Spleen (tissue), 11 donors: ENCODE measurements at regions not wholly inside any gene's neighbourhood (a gene's known extent, or its start where the extent isn't known, plus 50 kb on each side); places are given as distances from the start of the nearest gene placed in this dataset.

Experiments used
- DNase-seq: peaks from one replicate; pipeline ENCODE4 v3.0.0-alpha.2; 2020
- H3K27ac ChIP-seq, 8 donors: fragments of 200-600 bp; sonication (generic) in 7 of 8; 1 replicate in 4 of 8; 2 replicates in 4 of 8; pipeline versions ENCODE4 v1.5.0 to v1.8.0; 2016 to 2021; ENCODE audit warnings: inconsistent platforms in 4 of 8, mild to moderate bottlenecking in 4 of 8, moderate library complexity in 1 of 8
- H3K27me3 ChIP-seq, 7 donors: fragments of 200-600 bp; sonication (generic) in 6 of 7; replicated peaks in 1 of 7; 1 replicate in 4 of 7; 2 replicates in 3 of 7; pipeline versions ENCODE4 v1.5.0 to v1.8.0; 2016 to 2021; ENCODE audit warnings: inconsistent platforms in 3 of 7, mild to moderate bottlenecking in 1 of 7
- H3K36me3 ChIP-seq, 6 donors: fragments of 200-600 bp; sonication (generic) in 5 of 6; 1 replicate in 4 of 6; 2 replicates in 2 of 6; pipeline versions ENCODE4 v1.5.0 to v1.8.0; 2016 to 2021; ENCODE audit warnings: inconsistent platforms in 2 of 6
- H3K4me1 ChIP-seq, 6 donors: fragments of 200-600 bp; sonication (generic) in 5 of 6; 1 replicate in 3 of 6; 2 replicates in 3 of 6; pipeline versions ENCODE4 v1.5.0 to v1.8.0; 2016 to 2021; ENCODE audit warnings: inconsistent platforms in 3 of 6
- H3K4me3 ChIP-seq, 8 donors: fragments of 200-600 bp; sonication (generic) in 7 of 8; 1 replicate in 4 of 8; 2 replicates in 4 of 8; pipeline versions ENCODE4 v1.5.0 to v1.8.0; 2016 to 2021; ENCODE audit warnings: inconsistent platforms in 4 of 8, mild to moderate bottlenecking in 4 of 8, moderate library complexity in 2 of 8
- H3K9me3 ChIP-seq, 8 donors: fragments of 200-600 bp; sonication (generic) in 7 of 8; 1 replicate in 4 of 8; 2 replicates in 4 of 8; pipeline versions ENCODE4 v1.5.0 to v1.8.0; 2016 to 2021; ENCODE audit warnings: inconsistent platforms in 4 of 8
- CTCF ChIP-seq, 11 experiments: fragments of 200-600 bp in 7 of 11; fragments of 450-650 bp in 4 of 11; sonication (generic) in 4 of 11; IDR thresholded peaks in 8 of 11; conservative IDR thresholded peaks in 3 of 11; 1 replicate in 7 of 11; 2 replicates in 4 of 11; pipeline versions ENCODE4 v1.4.0 to v1.8.0; 2016 to 2021; ENCODE audit warnings: antibody characterized with exemption in 11 of 11, inconsistent platforms in 4 of 11, mild to moderate bottlenecking in 1 of 11
- POLR2A ChIP-seq, 3 donors: fragments of 450-650 bp; IDR thresholded peaks; one replicate each; pipeline ENCODE4 v1.5.1; 2017; ENCODE audit warnings: antibody characterized with exemption in 3 of 3, mild to moderate bottlenecking in 1 of 3
- POLR2AphosphoS5 ChIP-seq, 3 donors: sonication (generic); formaldehyde crosslinking; IDR thresholded peaks; one replicate each; pipeline ENCODE4 v1.5.1; 2017; ENCODE audit warnings: antibody characterized with exemption in 3 of 3
- WGBS, 5 donors: extraction: QIAGEN DNeasy Blood & Tissue Kit in 3 of 5; methylation state at CpG; one replicate each; pipeline versions ENCODE4 v1.1.5 to v1.1.7; 2013 to 2018; 5-methylcytosine and 5-hydroxymethylcytosine counted together
- intact Hi-C: fragments of 100-400 bp; cut with DNase I; formaldehyde crosslinking; loops from one replicate; pipeline ENCODE4 v1.15.0; 2023; ENCODE audit warnings: low total_unique reads
- donor health status: healthy with polysubstance abuse.
- donor health status: DM: no; HTN: no; CAD: no; lungs with moderate emphysema.
- donor health status: DM: no; HTN: no; CAD: no.
- donor health status: Bipolar disorder and iron deficiency.
- donor health status: healthy.
- donor health status: DM: no; HTN: no; CAD: no.
- donor health status: DM: yes; HTN: yes; CAD: no.

GRCh38 chr2:12515871-12516270, 200.9 kb upstream of the TRIB2 start:
- Histone ChIP-seq H3K27me3 (no peaks in the 10 kb centered on the region), H3K9me3 (no peaks in the 10 kb centered on the region), H3K36me3 (no peaks in the 10 kb centered on the region), H3K4me1 (peaks cover 0 to 29% (median 20%) of the 10 kb centered on the region in 6 donors), H3K27ac (no peak overlapping the region), H3K4me3 (no peak overlapping the region)
- no peak for TF ChIP-seq POLR2A (IDR thresholded peaks at IDR 0.05)
- no peak for TF ChIP-seq CTCF (IDR thresholded peaks at IDR 0.05 in 8 of 11, conservative IDR thresholded peaks at IDR 0.05 in 3 of 11)
- TF ChIP-seq POLR2AphosphoS5 (IDR thresholded peaks at IDR 0.05), result no peak
- WGBS, 5 donors, result 0 to 93% (median 85%) methylated on average over 1 of the region's 1 CpG
- no peak for DNase-seq
- intact Hi-C loops, result no loop called here

- H3K27me3 ChIP-seq, result no peaks in the 10 kb centered on the region
- intact Hi-C loops, result no loop called here
- H3K9me3 ChIP-seq, result no peaks in the 10 kb centered on the region
- no peak for TF ChIP-seq POLR2AphosphoS5 (IDR thresholded peaks at IDR 0.05)
- no peak for TF ChIP-seq POLR2A (IDR thresholded peaks at IDR 0.05)
- TF ChIP-seq CTCF (IDR thresholded peaks at IDR 0.05 in 8 of 11, conservative IDR thresholded peaks at IDR 0.05 in 3 of 11), result no peak
- 55 to 75% (median 57%) methylated on average over 1 of the region's 1 CpG for WGBS, 5 donors
- no peak for DNase-seq
- H3K4me3 ChIP-seq, result no peak overlapping the region
- H3K36me3 ChIP-seq, result no peaks in the 10 kb centered on the region
- H3K4me1 ChIP-seq, result no peaks in the 10 kb centered on the region
- no peak overlapping the region for H3K27ac ChIP-seq
These were observed 183.3 kb upstream of the TRIB2 start for GRCh38 chr2:12533337-12534005.

GRCh38 chr2:12534646-12535263, 182.0 kb upstream of the TRIB2 start:
- DNase-seq, result no peak
- intact Hi-C loops, result no loop called here
- no peaks in the 10 kb centered on the region for H3K36me3 ChIP-seq
- no peak for TF ChIP-seq CTCF (IDR thresholded peaks at IDR 0.05 in 8 of 11, conservative IDR thresholded peaks at IDR 0.05 in 3 of 11)
- no peak for TF ChIP-seq POLR2A (IDR thresholded peaks at IDR 0.05)
- no peak for TF ChIP-seq POLR2AphosphoS5 (IDR thresholded peaks at IDR 0.05)
- no peaks in the 10 kb centered on the region for H3K27me3 ChIP-seq
- H3K27ac ChIP-seq, result no peak overlapping the region
- H3K4me3 ChIP-seq, result no peak overlapping the region
- H3K4me1 ChIP-seq, result no peaks in the 10 kb centered on the region
- 77 to 88% (median 80%) methylated on average over 3 of the region's 3 CpGs for WGBS, 5 donors
- H3K9me3 ChIP-seq, result no peaks in the 10 kb centered on the region

GRCh38 chr2:12536976-12537375, 179.8 kb upstream of the TRIB2 start:
- intact Hi-C loops, result no loop called here
- no peak for DNase-seq

More at GRCh38 chr2:12536976-12537375, 179.8 kb upstream of the TRIB2 start:
- TF ChIP-seq CTCF (IDR thresholded peaks at IDR 0.05 in 8 of 11, conservative IDR thresholded peaks at IDR 0.05 in 3 of 11) (no peak), POLR2AphosphoS5 (IDR thresholded peaks at IDR 0.05) (no peak), POLR2A (IDR thresholded peaks at IDR 0.05) (no peak)
- Histone ChIP-seq H3K4me1 (no peaks in the 10 kb centered on the region), H3K9me3 (no peaks in the 10 kb centered on the region), H3K27me3 (no peaks in the 10 kb centered on the region), H3K27ac (no peak overlapping the region), H3K36me3 (no peaks in the 10 kb centered on the region), H3K4me3 (no peak overlapping the region)
- WGBS, 5 donors, result 76 to 92% (median 86%) methylated on average over 4 of the region's 4 CpGs
